GM12865 (cell line): ENCODE measurements at regions not wholly inside any gene's neighbourhood (a gene's known extent, or its start where the extent isn't known, plus 50 kb on each side); places are given as distances from the start of the nearest gene placed in this dataset.

Source experiments
- DNase-seq: peaks from one replicate; pipeline ENCODE4 v3.0.0; 2010; ENCODE audit warnings: low read depth
- H3K4me3 ChIP-seq: 2 replicates; pipeline ENCODE4 v1.5.1; 2011; ENCODE audit warnings: mild to moderate bottlenecking, low read depth, low read length, control low read depth
- TF ChIP-seq, protein P1 (sequence below): IDR thresholded peaks from 2 replicates; pipeline ENCODE4 v1.5.1; 2011; ENCODE audit warnings: low read length, control low read depth, low read depth, inconsistent platforms; ENCODE audit not compliant: insufficient read depth; ENCODE audit errors: missing control alignments

DNA sequence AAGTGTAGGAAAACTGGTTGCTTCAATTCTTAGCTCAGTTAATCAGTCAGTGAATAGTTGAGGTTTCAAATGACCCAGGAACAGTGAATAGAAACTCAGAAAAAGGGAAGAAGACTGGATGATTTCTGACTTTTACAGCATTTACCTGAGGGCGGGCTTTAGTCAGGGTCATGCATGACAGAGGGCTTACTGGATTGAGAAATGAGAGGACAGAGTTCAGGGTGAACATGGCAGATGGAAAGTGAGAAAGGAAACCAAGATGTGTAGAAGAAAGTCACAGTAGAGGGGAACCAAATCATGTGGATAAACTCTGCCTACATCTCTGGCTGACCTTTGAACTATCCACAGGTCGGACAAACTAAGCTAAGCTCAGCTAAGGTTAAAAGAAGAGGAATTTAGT is 596.0 kb downstream of the SEMA5A start:
- DNase-seq, result peak; percentile 78
- no peak overlapping the region for H3K4me3 ChIP-seq
- TF ChIP-seq, protein P1, sequence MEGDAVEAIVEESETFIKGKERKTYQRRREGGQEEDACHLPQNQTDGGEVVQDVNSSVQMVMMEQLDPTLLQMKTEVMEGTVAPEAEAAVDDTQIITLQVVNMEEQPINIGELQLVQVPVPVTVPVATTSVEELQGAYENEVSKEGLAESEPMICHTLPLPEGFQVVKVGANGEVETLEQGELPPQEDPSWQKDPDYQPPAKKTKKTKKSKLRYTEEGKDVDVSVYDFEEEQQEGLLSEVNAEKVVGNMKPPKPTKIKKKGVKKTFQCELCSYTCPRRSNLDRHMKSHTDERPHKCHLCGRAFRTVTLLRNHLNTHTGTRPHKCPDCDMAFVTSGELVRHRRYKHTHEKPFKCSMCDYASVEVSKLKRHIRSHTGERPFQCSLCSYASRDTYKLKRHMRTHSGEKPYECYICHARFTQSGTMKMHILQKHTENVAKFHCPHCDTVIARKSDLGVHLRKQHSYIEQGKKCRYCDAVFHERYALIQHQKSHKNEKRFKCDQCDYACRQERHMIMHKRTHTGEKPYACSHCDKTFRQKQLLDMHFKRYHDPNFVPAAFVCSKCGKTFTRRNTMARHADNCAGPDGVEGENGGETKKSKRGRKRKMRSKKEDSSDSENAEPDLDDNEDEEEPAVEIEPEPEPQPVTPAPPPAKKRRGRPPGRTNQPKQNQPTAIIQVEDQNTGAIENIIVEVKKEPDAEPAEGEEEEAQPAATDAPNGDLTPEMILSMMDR, result no peak

GRCh38 chr5:8952147-8952546 is 593.7 kb downstream of the SEMA5A start:
- TF ChIP-seq, protein P1, result no peak
- DNase-seq, result no peak
- no peak overlapping the region for H3K4me3 ChIP-seq

DNA sequence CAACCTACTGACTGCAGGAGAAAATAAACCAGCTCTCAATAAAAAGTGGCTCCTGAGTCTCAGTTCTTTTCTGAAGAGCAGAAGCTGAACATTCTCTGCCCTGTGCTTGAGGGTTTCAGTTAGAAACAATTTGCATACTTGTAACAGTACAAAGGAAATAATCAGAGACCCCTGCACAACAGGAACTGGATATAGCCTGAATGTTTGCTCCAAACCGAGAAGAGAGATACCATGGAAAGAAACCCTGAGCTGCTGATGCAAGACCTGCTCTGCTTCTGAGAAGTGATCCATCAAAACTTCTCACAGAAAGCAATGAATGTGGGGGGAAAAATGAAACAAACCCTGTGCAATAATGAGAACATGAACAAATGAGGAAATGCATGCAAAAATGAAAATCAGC is 592.9 kb downstream of the SEMA5A start:
- H3K4me3 ChIP-seq, result no peak overlapping the region
- peak; percentile 53 for DNase-seq
- TF ChIP-seq, protein P1, result no peak

DNA sequence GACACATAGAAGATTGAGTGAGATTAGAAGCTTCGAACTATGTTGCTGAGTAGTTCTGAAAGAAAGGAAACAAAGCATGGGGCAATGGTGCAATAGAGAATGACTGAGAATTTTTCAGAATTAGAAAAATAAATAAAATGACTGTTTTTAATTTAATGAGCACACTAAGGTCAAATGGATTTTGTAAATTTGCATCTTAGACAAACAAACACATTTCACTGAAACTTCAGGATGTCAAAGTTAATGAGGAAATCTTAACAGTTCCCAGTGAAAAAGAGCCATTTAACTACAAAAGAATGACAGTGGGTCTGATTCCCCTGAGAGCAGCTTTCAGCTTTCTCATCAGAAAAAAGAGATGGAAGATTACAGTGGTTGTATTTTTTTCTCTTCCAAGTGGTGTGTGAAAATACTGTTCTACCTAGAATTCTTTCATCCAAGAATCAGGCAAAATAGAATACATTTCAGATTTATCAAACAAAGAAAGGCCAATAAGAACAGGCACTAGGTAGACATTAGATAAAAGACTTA is 591.9 kb downstream of the SEMA5A start:
- no peak for DNase-seq
- TF ChIP-seq, protein P1, result no peak
- H3K4me3 ChIP-seq, result no peak overlapping the region

GRCh38 chr5:8954801-8955200 is 591.1 kb downstream of the SEMA5A start:
- TF ChIP-seq, protein P1, result no peak
- H3K4me3 ChIP-seq, result no peak overlapping the region
- no peak for DNase-seq

GRCh38 chr5:8956659-8957058 is 589.2 kb downstream of the SEMA5A start:
- no peak for DNase-seq
- H3K4me3 ChIP-seq, result no peak overlapping the region
- TF ChIP-seq, protein P1, result no peak

DNA sequence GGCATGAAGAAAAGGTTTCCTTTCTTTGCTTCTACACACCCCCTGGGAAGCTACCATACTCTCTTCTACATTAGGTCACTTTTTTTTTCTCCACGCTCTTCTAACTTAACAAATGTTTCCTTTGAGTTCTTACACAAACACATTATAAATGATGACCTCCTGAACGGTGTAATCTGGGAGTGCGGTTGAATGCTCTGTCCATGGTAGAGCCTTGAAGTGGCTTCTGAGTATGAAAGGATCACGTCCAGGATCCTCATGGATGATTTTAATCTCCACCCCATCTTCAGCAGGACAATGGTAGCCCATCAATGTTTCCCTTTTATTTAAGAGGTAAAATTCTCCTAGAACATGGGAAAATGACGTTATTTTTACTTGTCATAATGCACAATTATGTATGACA is 587.3 kb downstream of the SEMA5A start:
- no peak overlapping the region for H3K4me3 ChIP-seq
- DNase-seq, result no peak
- TF ChIP-seq, protein P1, result no peak
